ENCODE measurements at regions not wholly inside any gene's neighbourhood (a gene's known extent, or its start where the extent isn't known, plus 50 kb on each side); places are given as distances from the start of the nearest gene placed in this dataset.

DNA sequence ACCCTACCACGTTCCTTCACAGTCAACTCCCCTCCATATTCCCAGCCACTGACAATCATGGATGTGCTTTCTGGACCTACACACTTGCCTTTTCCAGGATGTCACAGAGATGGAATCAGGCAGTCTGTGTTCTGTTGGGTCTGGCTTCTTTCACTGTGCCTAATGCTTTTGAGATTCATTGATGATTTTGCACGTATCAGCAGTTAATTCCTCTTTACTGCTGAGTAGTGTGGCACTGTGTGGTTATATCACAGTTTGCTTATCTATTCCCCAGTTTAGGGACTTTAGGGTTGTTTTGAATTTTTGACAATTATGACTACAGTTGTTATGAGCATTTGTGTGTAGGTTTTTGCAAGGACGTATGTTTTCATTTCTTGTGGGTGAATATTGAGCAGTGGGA is 191.7 kb downstream of the ACKR3 start:
- TF ChIP-seq, protein P1, sequence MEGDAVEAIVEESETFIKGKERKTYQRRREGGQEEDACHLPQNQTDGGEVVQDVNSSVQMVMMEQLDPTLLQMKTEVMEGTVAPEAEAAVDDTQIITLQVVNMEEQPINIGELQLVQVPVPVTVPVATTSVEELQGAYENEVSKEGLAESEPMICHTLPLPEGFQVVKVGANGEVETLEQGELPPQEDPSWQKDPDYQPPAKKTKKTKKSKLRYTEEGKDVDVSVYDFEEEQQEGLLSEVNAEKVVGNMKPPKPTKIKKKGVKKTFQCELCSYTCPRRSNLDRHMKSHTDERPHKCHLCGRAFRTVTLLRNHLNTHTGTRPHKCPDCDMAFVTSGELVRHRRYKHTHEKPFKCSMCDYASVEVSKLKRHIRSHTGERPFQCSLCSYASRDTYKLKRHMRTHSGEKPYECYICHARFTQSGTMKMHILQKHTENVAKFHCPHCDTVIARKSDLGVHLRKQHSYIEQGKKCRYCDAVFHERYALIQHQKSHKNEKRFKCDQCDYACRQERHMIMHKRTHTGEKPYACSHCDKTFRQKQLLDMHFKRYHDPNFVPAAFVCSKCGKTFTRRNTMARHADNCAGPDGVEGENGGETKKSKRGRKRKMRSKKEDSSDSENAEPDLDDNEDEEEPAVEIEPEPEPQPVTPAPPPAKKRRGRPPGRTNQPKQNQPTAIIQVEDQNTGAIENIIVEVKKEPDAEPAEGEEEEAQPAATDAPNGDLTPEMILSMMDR (conservative IDR thresholded peaks at IDR 0.05 in 1 of 2, IDR thresholded peaks at IDR 0.05 in 1 of 2; ENCODE audit: low read depth in 1 of 2, low read length in 2 of 2): no peak
- no peak for TF ChIP-seq EZH2 (IDR thresholded peaks at IDR 0.05; ENCODE audit: low read length, missing control alignments)

Measured in fibroblast of lung (primary cell).